HG02885 (cell line): ENCODE measurements at regions not wholly inside any gene's neighbourhood (a gene's known extent, or its start where the extent isn't known, plus 50 kb on each side); places are given as distances from the start of the nearest gene placed in this dataset.

Experiments
- ATAC-seq: cut with Tn5 transposase; IDR thresholded peaks from one replicate; pipeline ENCODE4 v1.9.1; 2021; ENCODE audit warnings: mild to moderate bottlenecking; ENCODE audit not compliant: unreplicated experiment, poor library complexity

GRCh38 chr9:85268131-85268530, 473.6 kb downstream of the AGTPBP1 start:
- ATAC-seq = no peak

- no peak for ATAC-seq
Measured at GRCh38 chr9:85264695-85265094, 477.1 kb downstream of the AGTPBP1 start.

GRCh38 chr9:85263288-85263687, 478.5 kb downstream of the AGTPBP1 start:
- ATAC-seq = no peak

GRCh38 chr9:85262333-85262732, 479.4 kb downstream of the AGTPBP1 start:
- ATAC-seq = no peak

GRCh38 chr9:85260275-85260845, 481.4 kb downstream of the AGTPBP1 start:
- ATAC-seq = no peak

- peak; percentile 45 for ATAC-seq
Measured at GRCh38 chr9:85258823-85259370, 482.9 kb downstream of the AGTPBP1 start.

- ATAC-seq = no peak
Measured at GRCh38 chr9:85258236-85258635, 483.5 kb downstream of the AGTPBP1 start.

- ATAC-seq = no peak
Measured at GRCh38 chr9:85249313-85249621, 492.5 kb downstream of the AGTPBP1 start.

GRCh38 chr9:85248514-85249312, 493.0 kb downstream of the AGTPBP1 start:
- ATAC-seq = no peak

- no peak for ATAC-seq
Measured at GRCh38 chr9:85246541-85246940, 495.2 kb downstream of the AGTPBP1 start.

GRCh38 chr9:85244856-85245255, 496.9 kb downstream of the AGTPBP1 start:
- no peak for ATAC-seq

GRCh38 chr9:85243977-85244376, 497.8 kb downstream of the AGTPBP1 start:
- ATAC-seq = no peak

- no peak for ATAC-seq
Measured at GRCh38 chr9:85237478-85237877, 504.3 kb downstream of the AGTPBP1 start.

- no peak for ATAC-seq
Measured at GRCh38 chr9:85230081-85230480, 511.7 kb downstream of the AGTPBP1 start.

GRCh38 chr9:85228111-85228855, 513.5 kb downstream of the AGTPBP1 start:
- ATAC-seq = no peak

GRCh38 chr9:85225180-85225579, 516.6 kb downstream of the AGTPBP1 start:
- no peak for ATAC-seq

GRCh38 chr9:85224729-85225128, 517.0 kb downstream of the AGTPBP1 start:
- ATAC-seq = no peak

GRCh38 chr9:85224301-85224700, 517.5 kb downstream of the AGTPBP1 start:
- no peak for ATAC-seq

- ATAC-seq = no peak
Measured at GRCh38 chr9:85223506-85224125, 518.1 kb downstream of the AGTPBP1 start.

- ATAC-seq = no peak
Measured at GRCh38 chr9:85216601-85217000, 525.2 kb downstream of the AGTPBP1 start.

- no peak for ATAC-seq
Measured at GRCh38 chr9:85215961-85216360, 525.8 kb downstream of the AGTPBP1 start.
